HepG2 (cell line): ENCODE measurements at regions not wholly inside any gene's neighbourhood (a gene's known extent, or its start where the extent isn't known, plus 50 kb on each side); places are given as distances from the start of the nearest gene placed in this dataset.

Source experiments
- ATAC-seq: fragments of 200-7000 bp; cut with Tn5 transposase; 3 replicates; pipeline ENCODE4 v1.9.1; 2020; ENCODE audit warnings: mild to moderate bottlenecking, moderate library complexity
- BruUV-seq: library from RNA; stranded (reverse); fragments of 400-500 nt; replicated peaks from 2 replicates; lab custom pipeline; 2021; lab: Mats Ljungman, UMichigan
- CTCF ChIA-PET: fragments of 300-600 bp; formaldehyde crosslinking; extraction: SDS; loops from one replicate; lab custom pipeline; 2021; ENCODE audit warnings: low total read pairs, inconsistent platforms, low intra/inter-chr PET ratio; lab: Yijun Ruan, JAX
- POLR2A ChIA-PET: fragments of 350-600 bp; sonication (Branson Sonifier 250); formaldehyde crosslinking; loops from one replicate; lab custom pipeline; 2020; ENCODE audit warnings: antibody characterized with exemption, inconsistent platforms; lab: Yijun Ruan, JAX
- DNase-seq: peaks from one replicate; pipeline ENCODE4 v3.0.0-alpha.2; 2015; ENCODE audit warnings: low spot score
- FAIRE-seq: peaks from 3 replicates; lab custom pipeline; 2011; peaks lifted over from hg19 to GRCh38; lab: Jason Lieb, UNC
- H2AFZ ChIP-seq: one replicate; pipeline ENCODE4 v1.6.1; 2011; ENCODE audit warnings: low read length, inconsistent platforms
- H3K27ac ChIP-seq: fragments of 300-600 bp; 3 replicates; pipeline ENCODE4 v1.8.0; 2011; ENCODE audit warnings: mixed run types, mild to moderate bottlenecking, mixed read lengths, low read length, inconsistent platforms; ENCODE audit not compliant: insufficient read depth; ENCODE audit errors: extremely low read length
- H3K27me3 ChIP-seq, 2 experiments: fragments of 200-600 bp in 1 of 2; 2 replicates in 1 of 2; 3 replicates in 1 of 2; pipeline versions ENCODE4 v1.6.0 to v1.8.0; 2011; ENCODE audit warnings: low read length in 2 of 2, mild to moderate bottlenecking in 2 of 2, moderate library complexity in 2 of 2, inconsistent platforms in 1 of 2; ENCODE audit not compliant: insufficient read depth in 2 of 2, control insufficient read depth in 1 of 2
- H3K36me3 ChIP-seq, 2 experiments: fragments of 200-600 bp in 1 of 2; replicated peaks in 1 of 2; 2 replicates in 1 of 2; 3 replicates in 1 of 2; pipeline versions ENCODE4 v1.5.1 to v1.8.0; 2011; ENCODE audit warnings: low read length in 2 of 2, inconsistent platforms in 1 of 2; ENCODE audit not compliant: insufficient read depth in 2 of 2, control insufficient read depth in 1 of 2
- H3K4me1 ChIP-seq: 2 replicates; pipeline ENCODE4 v1.5.1; 2012; ENCODE audit warnings: low read length, inconsistent platforms; ENCODE audit not compliant: insufficient read depth
- H3K4me2 ChIP-seq: 2 replicates; pipeline ENCODE4 v1.6.0; 2011; ENCODE audit warnings: low read depth, low read length, inconsistent platforms
- H3K4me3 ChIP-seq, 3 experiments: fragments of 200-600 bp in 1 of 3; sonication (generic), shearing (Covaris generic) in 1 of 3; replicated peaks in 1 of 3; 2 replicates each; pipeline ENCODE4 v1.5.1; 2011 to 2016; ENCODE audit warnings: low read length in 3 of 3, inconsistent platforms in 2 of 3, low read depth in 2 of 3, mild to moderate bottlenecking in 2 of 3, control low read depth in 1 of 3, mixed read lengths in 1 of 3; ENCODE audit not compliant: insufficient read depth in 1 of 3
- H3K79me2 ChIP-seq: one replicate; pipeline ENCODE4 v1.6.1; 2011; ENCODE audit warnings: low read length, inconsistent platforms; ENCODE audit not compliant: insufficient read depth
- H3K9ac ChIP-seq: 2 replicates; pipeline ENCODE4 v1.6.0; 2011; ENCODE audit warnings: mild to moderate bottlenecking, low read depth, low read length, inconsistent platforms; ENCODE audit not compliant: insufficient read depth
- H3K9me3 ChIP-seq: 2 replicates; pipeline ENCODE4 v1.5.1; 2012; ENCODE audit warnings: mild to moderate bottlenecking, low read length
- H4K20me1 ChIP-seq: 2 replicates; pipeline ENCODE4 v1.6.0; 2011; ENCODE audit warnings: inconsistent platforms, mild to moderate bottlenecking, low read length, moderate library complexity; ENCODE audit not compliant: insufficient read depth
- CHD4 ChIP-seq: fragments of 200-600 bp; sonication (generic); IDR thresholded peaks from 2 replicates; pipeline ENCODE4 v1.7.0; 2017; ENCODE audit warnings: mild to moderate bottlenecking, low read length, borderline replicate concordance
- GABPB1 ChIP-seq: IDR thresholded peaks from 2 replicates; pipeline ENCODE4 v1.6.1; 2016; ENCODE audit warnings: mild to moderate bottlenecking, missing genetic modification reagents, moderate library complexity, missing compliant biosample characterization
- IRF1 ChIP-seq: sonication (generic); formaldehyde crosslinking; IDR thresholded peaks from 2 replicates; pipeline ENCODE4 v1.4.0; 2020; ENCODE audit warnings: low read depth, mild to moderate bottlenecking, missing genetic modification reagents
- MATR3 ChIP-seq: sonication (generic); formaldehyde crosslinking; IDR thresholded peaks from 2 replicates; pipeline ENCODE4 v1.4.0; 2020; ENCODE audit warnings: missing genetic modification reagents
- NKX3-1 ChIP-seq: sonication (generic); formaldehyde crosslinking; IDR thresholded peaks from 2 replicates; pipeline ENCODE4 v1.5.0; 2020; ENCODE audit warnings: missing genetic modification reagents
- TERF1 ChIP-seq: sonication (generic); formaldehyde crosslinking; IDR thresholded peaks from 2 replicates; pipeline ENCODE4 v1.8.0; 2022; ENCODE audit warnings: mild to moderate bottlenecking, missing genetic modification reagents, moderate library complexity
- ZNF724P ChIP-seq: sonication (generic); formaldehyde crosslinking; IDR thresholded peaks from 2 replicates; pipeline ENCODE4 v1.8.0; 2022; ENCODE audit warnings: missing genetic modification reagents, borderline replicate concordance
- WGBS: methylation state at CpG from one replicate; pipeline ENCODE4 v1.1.6; 2017; ENCODE audit warnings: low lambda C conversion rate; 5-methylcytosine and 5-hydroxymethylcytosine counted together
- in situ Hi-C: cut with HindIII; loops from 2 replicates; pipeline ENCODE4 v1.10.0; 2017; ENCODE audit warnings: low pct_unique_long_range_greater_than_20kb; ENCODE audit not compliant: extremely low pct_ligation_motif_present
- intact Hi-C: fragments of 100-400 bp; cut with micrococcal nuclease; formaldehyde crosslinking; loops from one replicate; pipeline ENCODE4 v1.10.0; 2022; ENCODE audit not compliant: unreplicated experiment

- Histone ChIP-seq H3K4me2 (no peak overlapping the region), H3K9ac (no peak overlapping the region), H3K36me3 (no peaks in the 10 kb centered on the region), H3K27me3 (no peaks in the 10 kb centered on the region), H3K4me3 (no peak overlapping the region), H3K9me3 (no peaks in the 10 kb centered on the region), H3K79me2 (no peaks in the 10 kb centered on the region), H3K4me1 (no peaks in the 10 kb centered on the region), H4K20me1 (no peaks in the 10 kb centered on the region), H2AFZ (no peak overlapping the region), H3K27ac (no peak overlapping the region)
- WGBS = 19% methylated on average over 4 of the region's 4 CpGs
- DNase-seq (no peak), FAIRE-seq (no peak), ATAC-seq (no peak)
- TF ChIP-seq IRF1 (CRISPR knock-in tag) = no peak
- TF ChIP-seq MATR3 = no peak
- TF ChIP-seq CHD4 = no peak
- TF ChIP-seq ZNF724P = no peak
- no peak for TF ChIP-seq NKX3-1 (CRISPR knock-in tag)
- no peak for TF ChIP-seq GABPB1 (CRISPR knock-in tag)
- TF ChIP-seq TERF1 (CRISPR knock-in tag) = no peak
- no TSS peak for BruUV-seq
- ChIA-PET CTCF (no interaction called here), POLR2A (no interaction called here)
- in situ Hi-C loops = no loop called here
- intact Hi-C loops = no loop called here
Observed at GRCh38 chr4:24677909-24678308, 93.6 kb upstream of the DHX15 start.
